ENCODE measurements at regions not wholly inside any gene's neighbourhood (a gene's known extent, or its start where the extent isn't known, plus 50 kb on each side); places are given as distances from the start of the nearest gene placed in this dataset.

DNA sequence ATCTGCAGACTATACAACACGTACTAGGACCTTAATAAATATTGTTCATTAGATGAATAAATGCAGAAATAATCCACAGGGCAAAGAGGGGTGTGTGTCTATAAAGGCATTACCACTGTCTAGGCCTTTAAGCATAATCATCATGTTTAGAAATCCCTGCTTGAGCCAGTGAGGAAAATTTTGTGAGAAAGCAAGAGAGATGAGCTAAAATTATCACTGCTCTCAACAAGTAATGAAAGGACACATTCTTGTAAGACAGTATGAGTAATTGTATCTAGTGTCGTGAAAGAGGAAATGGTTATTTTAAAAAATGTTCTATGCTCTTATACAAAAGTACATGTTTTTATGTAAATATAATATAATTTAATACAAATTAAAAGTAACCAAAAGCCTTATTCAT lies 1699.4 kb downstream of the PCDH9 start:
- peaks cover 0 to 2% (median 0%) of the 10 kb centered on the region in 4 donors for H3K27me3 ChIP-seq (ENCODE audit: control insufficient read depth in 4 of 4, insufficient read depth in 4 of 4, low read length in 3 of 4)
- no peak overlapping the region for H3K4me3 ChIP-seq (ENCODE audit: low read depth in 1 of 3, low read length in 3 of 3)
- H3K9me3 ChIP-seq (ENCODE audit: control insufficient read depth in 4 of 4, low read length in 3 of 4) = peaks cover 0 to 1% (median 0%) of the 10 kb centered on the region in 4 donors
- TF ChIP-seq, protein P1, sequence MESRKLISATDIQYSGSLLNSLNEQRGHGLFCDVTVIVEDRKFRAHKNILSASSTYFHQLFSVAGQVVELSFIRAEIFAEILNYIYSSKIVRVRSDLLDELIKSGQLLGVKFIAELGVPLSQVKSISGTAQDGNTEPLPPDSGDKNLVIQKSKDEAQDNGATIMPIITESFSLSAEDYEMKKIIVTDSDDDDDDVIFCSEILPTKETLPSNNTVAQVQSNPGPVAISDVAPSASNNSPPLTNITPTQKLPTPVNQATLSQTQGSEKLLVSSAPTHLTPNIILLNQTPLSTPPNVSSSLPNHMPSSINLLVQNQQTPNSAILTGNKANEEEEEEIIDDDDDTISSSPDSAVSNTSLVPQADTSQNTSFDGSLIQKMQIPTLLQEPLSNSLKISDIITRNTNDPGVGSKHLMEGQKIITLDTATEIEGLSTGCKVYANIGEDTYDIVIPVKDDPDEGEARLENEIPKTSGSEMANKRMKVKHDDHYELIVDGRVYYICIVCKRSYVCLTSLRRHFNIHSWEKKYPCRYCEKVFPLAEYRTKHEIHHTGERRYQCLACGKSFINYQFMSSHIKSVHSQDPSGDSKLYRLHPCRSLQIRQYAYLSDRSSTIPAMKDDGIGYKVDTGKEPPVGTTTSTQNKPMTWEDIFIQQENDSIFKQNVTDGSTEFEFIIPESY (IDR thresholded peaks at IDR 0.05) = no peak
- TF ChIP-seq TAF1 (conservative IDR thresholded peaks at IDR 0.05) = no peak
- no peak for TF ChIP-seq RXRA (IDR thresholded peaks at IDR 0.05)
- TF ChIP-seq, protein P2, sequence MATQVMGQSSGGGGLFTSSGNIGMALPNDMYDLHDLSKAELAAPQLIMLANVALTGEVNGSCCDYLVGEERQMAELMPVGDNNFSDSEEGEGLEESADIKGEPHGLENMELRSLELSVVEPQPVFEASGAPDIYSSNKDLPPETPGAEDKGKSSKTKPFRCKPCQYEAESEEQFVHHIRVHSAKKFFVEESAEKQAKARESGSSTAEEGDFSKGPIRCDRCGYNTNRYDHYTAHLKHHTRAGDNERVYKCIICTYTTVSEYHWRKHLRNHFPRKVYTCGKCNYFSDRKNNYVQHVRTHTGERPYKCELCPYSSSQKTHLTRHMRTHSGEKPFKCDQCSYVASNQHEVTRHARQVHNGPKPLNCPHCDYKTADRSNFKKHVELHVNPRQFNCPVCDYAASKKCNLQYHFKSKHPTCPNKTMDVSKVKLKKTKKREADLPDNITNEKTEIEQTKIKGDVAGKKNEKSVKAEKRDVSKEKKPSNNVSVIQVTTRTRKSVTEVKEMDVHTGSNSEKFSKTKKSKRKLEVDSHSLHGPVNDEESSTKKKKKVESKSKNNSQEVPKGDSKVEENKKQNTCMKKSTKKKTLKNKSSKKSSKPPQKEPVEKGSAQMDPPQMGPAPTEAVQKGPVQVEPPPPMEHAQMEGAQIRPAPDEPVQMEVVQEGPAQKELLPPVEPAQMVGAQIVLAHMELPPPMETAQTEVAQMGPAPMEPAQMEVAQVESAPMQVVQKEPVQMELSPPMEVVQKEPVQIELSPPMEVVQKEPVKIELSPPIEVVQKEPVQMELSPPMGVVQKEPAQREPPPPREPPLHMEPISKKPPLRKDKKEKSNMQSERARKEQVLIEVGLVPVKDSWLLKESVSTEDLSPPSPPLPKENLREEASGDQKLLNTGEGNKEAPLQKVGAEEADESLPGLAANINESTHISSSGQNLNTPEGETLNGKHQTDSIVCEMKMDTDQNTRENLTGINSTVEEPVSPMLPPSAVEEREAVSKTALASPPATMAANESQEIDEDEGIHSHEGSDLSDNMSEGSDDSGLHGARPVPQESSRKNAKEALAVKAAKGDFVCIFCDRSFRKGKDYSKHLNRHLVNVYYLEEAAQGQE (IDR thresholded peaks at IDR 0.05) = no peak
- no peak for TF ChIP-seq RAD21 (IDR thresholded peaks at IDR 0.05)
- TF ChIP-seq, protein P3, sequence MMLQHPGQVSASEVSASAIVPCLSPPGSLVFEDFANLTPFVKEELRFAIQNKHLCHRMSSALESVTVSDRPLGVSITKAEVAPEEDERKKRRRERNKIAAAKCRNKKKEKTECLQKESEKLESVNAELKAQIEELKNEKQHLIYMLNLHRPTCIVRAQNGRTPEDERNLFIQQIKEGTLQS (IDR thresholded peaks at IDR 0.05) = no peak
- no peak for TF ChIP-seq FOXA2 (IDR thresholded peaks at IDR 0.05)
- no peak for TF ChIP-seq EGR1 (IDR thresholded peaks at IDR 0.05; ENCODE audit: low read depth in 2 of 2)
- TF ChIP-seq, protein P4, sequence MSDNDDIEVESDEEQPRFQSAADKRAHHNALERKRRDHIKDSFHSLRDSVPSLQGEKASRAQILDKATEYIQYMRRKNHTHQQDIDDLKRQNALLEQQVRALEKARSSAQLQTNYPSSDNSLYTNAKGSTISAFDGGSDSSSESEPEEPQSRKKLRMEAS (IDR thresholded peaks at IDR 0.05) = no peak
- TF ChIP-seq HNF4A (conservative IDR thresholded peaks at IDR 0.05) = no peak
- no peak for TF ChIP-seq JUND (IDR thresholded peaks at IDR 0.05)
- no peaks in the 10 kb centered on the region for H3K36me3 ChIP-seq (ENCODE audit: control insufficient read depth in 4 of 4, insufficient read depth in 3 of 4, low read depth in 1 of 4, low read length in 3 of 4)
- WGBS = 52% methylated on average over 2 of the region's 2 CpGs
- no peak for DNase-seq (ENCODE audit: low spot score)
- no peaks in the 10 kb centered on the region for H3K4me1 ChIP-seq (ENCODE audit: control insufficient read depth in 4 of 4, insufficient read depth in 4 of 4, low read length in 3 of 4)
- H3K9ac ChIP-seq (ENCODE audit: low read depth in 1 of 2, low read length in 2 of 2) = no peak overlapping the region
- H3K27ac ChIP-seq (ENCODE audit: low read depth in 1 of 2, low read length in 2 of 2) = no peak overlapping the region

DNA sequence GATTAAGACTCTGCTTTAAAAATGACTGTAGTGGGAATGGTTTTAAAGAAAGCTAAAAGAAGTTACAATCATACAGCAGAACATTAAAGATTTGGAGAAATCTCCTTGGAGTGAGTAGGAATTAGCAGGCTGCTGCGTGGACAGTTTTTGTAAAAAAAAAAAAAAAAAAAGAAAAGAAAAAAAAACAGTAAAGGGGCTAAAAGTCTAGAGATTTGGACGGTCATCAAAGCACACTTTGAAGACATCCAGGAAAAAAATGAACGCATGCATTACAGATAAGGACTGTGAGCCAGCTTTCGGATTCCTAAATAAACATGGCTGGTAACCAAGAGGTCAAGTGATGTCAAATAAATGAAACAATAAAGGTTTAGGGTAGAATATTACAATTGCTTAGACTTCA lies 1700.6 kb downstream of the PCDH9 start:
- Histone ChIP-seq H3K9me3 (ENCODE audit: control insufficient read depth in 4 of 4, low read length in 3 of 4) (peaks cover 0 to 3% (median 0%) of the 10 kb centered on the region in 4 donors), H3K27ac (ENCODE audit: low read depth in 1 of 2, low read length in 2 of 2) (no peak overlapping the region), H3K4me3 (ENCODE audit: low read depth in 1 of 3, low read length in 3 of 3) (no peak overlapping the region), H3K4me1 (ENCODE audit: control insufficient read depth in 4 of 4, insufficient read depth in 4 of 4, low read length in 3 of 4) (no peaks in the 10 kb centered on the region), H3K9ac (ENCODE audit: low read depth in 1 of 2, low read length in 2 of 2) (no peak overlapping the region), H3K36me3 (ENCODE audit: control insufficient read depth in 4 of 4, insufficient read depth in 3 of 4, low read depth in 1 of 4, low read length in 3 of 4) (no peaks in the 10 kb centered on the region), H3K27me3 (ENCODE audit: control insufficient read depth in 4 of 4, insufficient read depth in 4 of 4, low read length in 3 of 4) (peaks cover 0 to 2% (median 0%) of the 10 kb centered on the region in 4 donors)
- DNase-seq (ENCODE audit: low spot score) = no peak
- WGBS = 27% methylated on average over 4 of the region's 4 CpGs
- TF ChIP-seq YY1 (IDR thresholded peaks at IDR 0.05) (no peak), NR2F2 (IDR thresholded peaks at IDR 0.05) (no peak), TAF1 (conservative IDR thresholded peaks at IDR 0.05) (no peak), EGR1 (IDR thresholded peaks at IDR 0.05; ENCODE audit: low read depth in 2 of 2) (no peak)
- TF ChIP-seq, protein P1 (IDR thresholded peaks at IDR 0.05) = no peak
- TF ChIP-seq, protein P3 (IDR thresholded peaks at IDR 0.05) = no peak

Measured in liver (tissue), 7 donors.